Adrenal gland (tissue), 5 donors: ENCODE measurements at regions not wholly inside any gene's neighbourhood (a gene's known extent, or its start where the extent isn't known, plus 50 kb on each side); places are given as distances from the start of the nearest gene placed in this dataset.

ENCODE experiments used
- POLR2A ChIP-seq, 2 donors: fragments of 450-650 bp; IDR thresholded peaks; one replicate each; pipeline ENCODE4 v1.6.1; 2017; ENCODE audit warnings: antibody characterized with exemption in 2 of 2, mild to moderate bottlenecking in 2 of 2, moderate library complexity in 1 of 2
- TF ChIP-seq, protein P1 (sequence below), 6 experiments: fragments of 450-650 bp in 4 of 6; fragments of 200-600 bp in 2 of 6; sonication (generic) in 1 of 6; IDR thresholded peaks; 1 replicate in 5 of 6; 2 replicates in 1 of 6; pipeline versions ENCODE4 v1.5.1 to v1.8.0; 2016 to 2021; ENCODE audit warnings: antibody characterized with exemption in 6 of 6, mild to moderate bottlenecking in 2 of 6, moderate library complexity in 1 of 6
- donor health status: DM: no; HTN: no; CAD: no.

DNA sequence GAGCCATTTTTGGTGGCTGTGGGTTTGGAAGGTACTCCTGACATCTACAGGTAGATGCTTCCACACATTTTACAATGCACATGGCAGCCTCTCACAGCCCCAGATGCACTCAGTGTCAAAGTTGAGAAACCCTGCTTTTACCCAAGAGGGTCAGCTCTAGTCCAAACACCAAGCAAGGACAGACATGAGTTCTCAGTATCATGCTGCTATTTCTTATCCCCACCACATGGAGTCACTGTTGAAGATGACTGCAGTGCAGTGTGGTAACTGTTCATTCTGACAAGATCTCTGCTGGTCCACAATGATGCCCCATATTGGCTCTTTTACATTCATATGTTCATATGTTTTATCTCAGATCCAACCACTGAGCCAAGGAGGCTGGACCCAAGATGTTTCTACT, 50.5 kb upstream of the SALL1 start:
- TF ChIP-seq POLR2A (IDR thresholded peaks at IDR 0.05), result no peak
- TF ChIP-seq, protein P1, sequence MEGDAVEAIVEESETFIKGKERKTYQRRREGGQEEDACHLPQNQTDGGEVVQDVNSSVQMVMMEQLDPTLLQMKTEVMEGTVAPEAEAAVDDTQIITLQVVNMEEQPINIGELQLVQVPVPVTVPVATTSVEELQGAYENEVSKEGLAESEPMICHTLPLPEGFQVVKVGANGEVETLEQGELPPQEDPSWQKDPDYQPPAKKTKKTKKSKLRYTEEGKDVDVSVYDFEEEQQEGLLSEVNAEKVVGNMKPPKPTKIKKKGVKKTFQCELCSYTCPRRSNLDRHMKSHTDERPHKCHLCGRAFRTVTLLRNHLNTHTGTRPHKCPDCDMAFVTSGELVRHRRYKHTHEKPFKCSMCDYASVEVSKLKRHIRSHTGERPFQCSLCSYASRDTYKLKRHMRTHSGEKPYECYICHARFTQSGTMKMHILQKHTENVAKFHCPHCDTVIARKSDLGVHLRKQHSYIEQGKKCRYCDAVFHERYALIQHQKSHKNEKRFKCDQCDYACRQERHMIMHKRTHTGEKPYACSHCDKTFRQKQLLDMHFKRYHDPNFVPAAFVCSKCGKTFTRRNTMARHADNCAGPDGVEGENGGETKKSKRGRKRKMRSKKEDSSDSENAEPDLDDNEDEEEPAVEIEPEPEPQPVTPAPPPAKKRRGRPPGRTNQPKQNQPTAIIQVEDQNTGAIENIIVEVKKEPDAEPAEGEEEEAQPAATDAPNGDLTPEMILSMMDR (IDR thresholded peaks at IDR 0.05), result no peak
